ENCODE measurements at regions not wholly inside any gene's neighbourhood (a gene's known extent, or its start where the extent isn't known, plus 50 kb on each side); places are given as distances from the start of the nearest gene placed in this dataset.
"Not testable (repeated sequence)": the region's sequence is repeated elsewhere in the genome, so short reads cannot be mapped to it uniquely, and the experiment has no call there.

DNA sequence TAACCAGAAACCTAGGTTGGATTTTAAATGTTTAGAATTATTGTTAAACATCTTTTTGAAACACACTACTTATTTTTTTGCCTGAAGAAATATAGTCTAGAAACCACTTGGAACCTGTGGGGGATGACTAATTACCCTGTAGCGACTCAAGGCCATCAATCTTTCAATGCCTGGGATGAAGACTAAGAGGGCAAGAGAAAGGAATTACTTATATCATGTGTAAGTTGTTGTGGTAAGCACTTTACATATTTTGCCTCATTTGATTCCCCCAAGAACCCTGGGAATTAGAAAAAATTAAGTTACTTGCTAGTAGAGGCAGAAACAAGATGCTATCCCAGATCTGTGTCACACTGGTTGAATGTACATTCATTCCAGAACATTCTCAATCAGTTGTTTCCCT, 170.9 kb upstream of the GRIA3 start:
- DNase-seq, result no peak

DNA sequence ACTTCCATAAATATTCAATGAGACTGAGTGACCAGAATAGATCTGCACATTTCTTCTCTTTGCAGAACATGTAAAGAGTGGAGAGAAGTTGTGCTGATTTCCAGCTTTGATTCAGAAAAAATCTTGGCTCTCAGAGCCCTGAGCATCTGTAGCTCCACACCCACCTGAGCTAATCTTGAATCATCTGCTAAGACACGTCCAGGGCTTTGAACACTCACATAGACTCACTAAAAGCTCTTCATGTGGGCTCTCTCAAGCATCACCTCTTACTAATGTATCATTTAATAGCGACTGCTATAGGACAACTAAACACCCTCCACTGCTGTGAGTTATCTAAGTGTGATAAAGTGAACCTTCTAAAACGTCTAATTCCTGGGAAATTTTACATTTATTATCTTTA, 147.7 kb upstream of the GRIA3 start:
- no peak for DNase-seq

DNA sequence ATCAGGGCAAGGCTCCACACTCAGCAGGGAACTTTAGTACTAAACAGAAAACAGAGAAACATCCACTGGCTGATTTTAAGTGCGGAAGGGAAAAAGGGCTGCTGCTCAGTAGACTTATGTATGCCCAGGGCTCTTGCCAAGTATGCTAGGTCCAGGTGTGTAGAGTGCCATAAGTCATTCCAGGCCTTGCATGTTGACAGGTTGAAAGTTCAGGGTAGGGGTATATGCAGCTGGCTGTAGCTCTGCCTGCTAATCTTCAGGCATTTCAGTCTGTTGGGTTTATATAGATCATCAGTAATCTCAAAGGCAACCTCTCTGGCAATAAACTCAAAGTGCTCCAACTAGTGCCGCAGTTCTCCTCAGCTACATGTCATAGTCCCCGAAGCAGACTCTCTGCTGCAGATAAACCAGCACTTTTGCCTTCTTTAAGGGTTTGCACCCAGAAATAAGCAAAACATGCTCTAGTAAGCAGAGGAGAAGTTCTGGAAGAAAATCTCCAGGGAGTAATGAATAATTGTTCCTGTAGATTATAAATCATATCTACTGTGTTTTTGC, 134.9 kb upstream of the GRIA3 start:
- DNase-seq, result no peak

DNA sequence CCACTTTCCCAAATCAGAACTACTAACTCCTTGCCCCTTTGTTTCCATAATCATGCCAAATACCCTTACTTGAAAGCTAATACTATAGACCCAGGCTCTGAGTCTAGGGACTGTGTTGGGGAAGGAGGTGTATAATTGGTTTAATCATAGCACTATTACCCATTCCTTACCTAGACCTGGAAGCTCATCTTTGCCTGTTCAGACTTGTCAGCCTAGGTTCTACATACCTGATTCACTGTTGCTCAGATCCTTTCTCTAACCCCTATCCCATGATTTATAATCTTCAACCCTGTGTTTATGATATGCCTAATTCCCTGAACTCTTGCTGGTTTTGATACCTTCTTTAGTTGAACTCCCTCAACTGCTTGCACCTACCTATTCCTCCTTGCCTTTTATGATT, 123.1 kb upstream of the GRIA3 start:
- no peak for DNase-seq

DNA sequence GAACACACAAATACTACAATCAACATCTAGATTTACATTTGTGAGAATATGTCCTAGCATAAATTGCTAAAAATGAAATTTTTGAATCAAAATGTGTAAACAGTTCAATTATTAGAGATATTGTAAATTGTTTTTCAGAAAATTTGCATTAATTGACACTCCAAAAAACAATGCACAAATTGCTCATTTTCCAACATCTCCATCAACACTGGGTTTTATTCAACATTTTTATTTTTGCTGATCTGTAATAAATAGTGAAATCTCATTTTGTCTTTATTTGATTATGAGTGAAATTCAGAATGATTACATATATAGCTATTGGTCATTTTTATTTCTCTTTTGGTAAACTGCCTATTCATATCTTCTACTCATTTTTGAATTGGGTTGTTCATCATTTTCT, 120.0 kb upstream of the GRIA3 start:
- DNase-seq, result no peak

DNA sequence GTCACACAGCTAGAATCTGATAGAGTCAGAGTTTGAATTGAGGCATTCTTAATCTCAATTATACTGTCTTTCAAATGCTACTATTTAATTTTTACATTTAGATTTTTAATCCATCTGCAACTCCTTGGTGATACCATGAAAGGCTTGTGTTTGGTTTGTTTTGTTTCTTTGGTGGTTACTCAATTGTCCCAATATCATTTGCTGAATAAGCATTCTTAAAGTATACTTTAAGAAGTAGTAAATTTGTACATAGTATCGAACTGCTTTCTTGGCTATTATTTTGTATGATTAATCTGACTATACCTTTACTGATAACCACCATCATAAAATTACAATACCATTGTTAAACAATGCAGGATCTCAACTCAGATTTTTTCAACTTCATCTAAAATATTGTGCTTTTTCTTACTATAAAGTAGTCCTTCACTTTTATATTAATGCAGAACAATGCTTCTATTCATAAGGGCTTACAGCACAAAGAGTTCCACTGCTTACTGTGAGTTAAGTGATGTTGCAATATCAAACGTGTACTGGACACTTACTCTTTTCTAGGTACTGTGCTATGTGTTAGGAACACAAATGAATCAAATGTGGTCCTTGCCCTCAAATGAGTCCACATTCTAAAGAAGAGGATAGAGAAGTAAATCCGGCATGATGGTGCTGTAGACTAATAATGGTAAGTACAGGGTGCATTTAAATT, 111.2 kb upstream of the GRIA3 start:
- DNase-seq, result no peak

DNA sequence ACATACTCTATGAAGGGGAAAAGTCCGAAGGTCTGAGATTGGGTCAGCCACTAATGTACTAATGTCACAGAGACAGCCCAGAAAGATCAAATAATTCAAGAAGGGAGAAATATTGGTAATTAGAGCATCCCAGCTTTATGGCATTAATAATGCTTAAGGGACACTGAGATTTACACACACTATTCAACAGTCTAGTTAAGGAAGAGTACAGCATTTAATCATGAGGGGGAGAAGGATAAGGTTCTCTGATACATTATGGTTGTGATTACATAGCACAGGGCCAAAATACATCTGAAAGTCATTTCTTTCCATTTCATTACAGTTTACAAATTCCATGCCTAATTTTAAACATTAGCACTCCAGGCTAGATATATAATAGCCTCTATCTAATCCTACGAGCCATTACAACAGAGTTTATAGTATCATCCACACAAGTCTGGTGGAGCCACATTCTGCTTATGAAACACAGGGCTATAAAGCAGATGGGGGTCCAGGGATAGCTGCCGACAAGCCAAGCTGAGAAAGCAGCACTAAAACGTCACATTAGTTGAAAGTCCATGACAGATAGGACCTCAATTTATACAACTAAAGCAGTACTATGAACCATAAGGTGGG, 108.0 kb upstream of the GRIA3 start:
- no peak for DNase-seq

DNA sequence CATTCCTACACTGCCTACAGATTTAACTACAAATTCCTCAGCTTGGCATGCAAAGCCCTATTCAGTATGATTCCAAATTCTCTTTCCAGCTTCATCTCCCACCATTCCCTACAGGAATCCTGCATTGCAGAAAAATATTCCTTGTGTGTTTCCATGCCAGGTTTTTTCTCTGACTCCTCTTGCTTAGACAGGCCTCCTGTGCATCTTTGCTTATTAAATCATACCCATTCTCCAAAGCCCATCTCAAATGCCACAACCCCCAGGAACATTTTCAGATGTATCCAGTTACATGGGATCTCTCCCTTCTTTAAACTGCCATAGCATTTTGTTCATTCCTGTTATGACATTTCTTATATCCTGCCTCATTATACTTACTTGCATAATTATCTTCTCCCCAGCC, 106.4 kb upstream of the GRIA3 start:
- no peak for DNase-seq

DNA sequence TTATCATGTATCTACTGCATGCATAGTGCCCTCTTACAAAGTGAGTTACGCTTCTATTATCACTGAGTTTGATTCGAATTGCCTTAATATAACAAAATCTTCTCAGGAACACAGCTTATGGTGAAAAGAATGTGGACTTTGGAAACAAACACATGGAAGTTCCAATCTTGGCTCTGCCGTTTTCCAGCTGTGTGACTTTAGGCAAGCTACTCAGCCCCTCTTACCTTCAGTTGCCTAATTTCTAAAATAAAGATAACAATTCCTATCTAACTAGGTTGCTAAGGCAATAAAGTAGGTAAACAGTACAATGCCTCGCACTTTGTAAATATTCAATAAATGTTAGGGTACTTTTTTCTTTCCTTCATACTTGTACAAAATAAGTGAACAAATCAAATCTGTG, 104.0 kb upstream of the GRIA3 start:
- no peak for DNase-seq

DNA sequence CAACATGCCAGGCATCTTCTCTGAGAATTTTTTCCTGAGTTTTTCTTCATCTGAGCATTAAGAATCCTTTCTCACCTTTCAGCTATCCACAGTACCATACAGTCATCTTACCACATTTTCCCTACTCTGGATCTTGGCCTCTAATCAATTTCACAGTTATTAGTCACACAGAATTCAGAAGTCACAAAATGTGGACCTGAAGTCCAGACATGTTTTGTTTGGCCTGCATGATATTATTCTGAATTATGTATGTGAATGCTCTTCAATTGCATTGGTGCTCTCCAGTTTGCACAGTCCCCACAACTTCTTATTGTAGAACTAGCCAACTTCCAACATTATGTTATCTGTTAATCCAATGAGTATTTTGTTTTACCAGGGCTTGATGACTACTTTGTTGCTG, 102.3 kb upstream of the GRIA3 start:
- DNase-seq, result no peak

DNA sequence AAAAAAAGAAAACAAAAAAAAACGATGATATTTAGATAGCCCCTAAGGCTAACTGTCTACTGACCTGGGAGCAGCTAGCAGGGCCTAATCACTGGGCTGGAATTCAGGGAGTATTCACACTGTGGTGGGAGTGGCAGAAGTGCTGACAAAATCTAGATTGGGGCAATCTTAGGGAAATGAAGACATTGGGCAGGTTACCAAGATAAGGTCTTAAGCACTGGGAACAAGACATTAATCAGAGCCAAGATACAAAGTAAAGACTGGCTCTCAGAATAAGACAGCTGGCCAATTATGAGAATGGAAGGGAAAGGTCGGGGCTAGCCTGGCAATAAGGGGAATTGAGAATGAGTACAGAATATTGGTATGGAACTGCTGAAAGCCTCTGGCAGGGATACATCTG, 100.2 kb upstream of the GRIA3 start:
- DNase-seq, result no peak

DNA sequence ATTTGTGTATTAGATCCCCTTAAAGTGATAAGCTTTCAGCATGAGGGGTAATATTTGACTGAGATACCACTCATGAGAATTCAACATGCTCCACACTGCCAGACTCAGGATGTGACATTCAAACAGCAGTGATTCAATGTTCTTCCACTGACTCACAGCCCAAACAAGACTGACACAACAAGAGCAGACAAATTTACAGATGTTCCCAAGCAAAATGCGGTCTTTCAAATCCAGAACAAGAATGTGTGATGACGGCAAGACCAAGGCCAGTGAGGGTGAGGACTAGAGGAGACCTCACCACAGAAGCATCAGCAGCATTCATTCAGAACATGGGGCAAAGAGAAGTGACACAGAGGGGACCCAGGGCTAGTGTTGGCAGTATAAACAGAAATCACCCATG, 99.3 kb upstream of the GRIA3 start:
- no peak for DNase-seq

DNA sequence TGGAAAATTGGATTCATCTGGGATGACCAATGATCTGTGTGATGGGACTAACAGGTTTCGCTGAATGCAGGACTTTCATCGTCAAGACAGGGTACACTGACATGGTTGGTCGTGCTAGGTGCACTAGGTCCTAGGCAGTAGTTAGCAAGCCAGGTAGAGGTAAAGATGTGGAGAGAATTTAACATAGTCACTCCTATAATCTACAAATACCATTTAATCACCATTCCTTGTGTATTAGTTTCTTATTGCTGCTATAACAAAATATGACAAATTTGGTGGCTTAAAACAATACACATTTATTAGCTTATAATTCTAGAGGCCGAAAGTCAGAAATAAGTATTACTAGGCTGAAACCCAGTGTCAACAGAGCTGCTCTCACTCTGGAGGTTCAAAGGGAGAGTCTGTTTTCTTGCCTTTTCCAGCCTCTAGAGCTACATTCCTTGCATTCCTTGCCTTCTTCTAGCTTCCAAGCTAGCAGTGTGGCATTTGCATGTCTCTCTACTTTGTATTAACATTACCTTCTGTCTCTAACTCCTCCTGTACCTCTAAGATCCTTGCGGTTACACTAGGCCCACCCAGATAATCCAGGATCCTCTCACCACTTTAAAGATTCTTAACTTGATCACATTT, 98.7 kb upstream of the GRIA3 start:
- DNase-seq, result no peak

DNA sequence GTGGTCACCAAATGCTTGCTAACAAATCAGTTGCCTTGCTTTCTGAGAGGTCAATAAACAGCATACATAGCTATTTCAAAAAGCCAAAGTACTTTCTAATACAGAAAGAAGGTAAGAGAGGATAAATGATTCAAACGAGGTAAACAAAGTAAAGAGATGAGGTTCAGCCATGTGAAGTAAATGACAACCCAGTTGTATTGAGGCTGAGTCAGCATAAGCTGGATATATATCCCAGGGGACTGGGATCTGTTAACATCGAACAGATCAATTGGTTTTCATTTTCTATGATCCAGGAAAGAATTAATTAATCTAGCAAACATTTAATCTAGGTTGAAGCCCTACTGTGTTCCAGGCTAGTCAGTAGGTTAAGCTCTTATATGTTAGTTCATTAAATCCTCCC, 97.3 kb upstream of the GRIA3 start:
- DNase-seq, result no peak

DNA sequence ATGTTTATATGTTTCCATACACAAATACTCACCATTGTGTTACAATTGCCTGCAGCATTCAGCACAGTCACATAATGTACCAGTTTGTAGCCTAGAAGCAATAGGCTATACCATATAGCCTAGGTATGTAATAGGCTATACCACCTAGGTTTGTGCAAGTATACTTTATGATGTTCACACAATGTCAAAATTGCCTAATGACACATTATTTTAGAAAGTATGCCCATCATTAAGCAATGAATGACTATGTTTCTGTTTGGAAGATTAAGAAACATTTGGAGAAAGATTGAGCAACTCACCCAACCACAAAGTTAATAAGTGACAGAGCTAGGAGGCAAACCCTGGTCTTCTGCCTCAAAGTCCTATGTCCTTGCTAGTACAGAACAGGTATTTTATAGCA, 96.8 kb upstream of the GRIA3 start:
- DNase-seq, result no peak

DNA sequence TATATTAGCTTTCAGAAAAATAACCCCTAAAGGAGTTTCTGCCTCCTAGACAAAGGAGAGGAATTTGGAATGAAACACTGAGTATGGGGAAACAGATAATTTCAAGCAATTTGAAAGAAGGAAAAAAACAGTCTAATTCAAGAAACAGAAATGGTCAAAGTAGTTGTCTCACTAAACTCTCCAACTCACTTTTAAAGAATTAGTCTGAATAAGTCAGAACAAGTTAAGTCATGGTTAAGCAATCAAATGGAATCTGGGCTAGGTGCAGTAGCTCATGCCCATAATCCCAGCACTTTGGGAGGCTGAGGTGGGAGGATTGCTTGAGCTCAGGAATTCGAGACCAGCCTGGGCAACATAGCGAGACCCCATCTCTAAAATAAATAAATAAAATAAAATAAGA, 95.7 kb upstream of the GRIA3 start:
- DNase-seq, result no peak

DNA sequence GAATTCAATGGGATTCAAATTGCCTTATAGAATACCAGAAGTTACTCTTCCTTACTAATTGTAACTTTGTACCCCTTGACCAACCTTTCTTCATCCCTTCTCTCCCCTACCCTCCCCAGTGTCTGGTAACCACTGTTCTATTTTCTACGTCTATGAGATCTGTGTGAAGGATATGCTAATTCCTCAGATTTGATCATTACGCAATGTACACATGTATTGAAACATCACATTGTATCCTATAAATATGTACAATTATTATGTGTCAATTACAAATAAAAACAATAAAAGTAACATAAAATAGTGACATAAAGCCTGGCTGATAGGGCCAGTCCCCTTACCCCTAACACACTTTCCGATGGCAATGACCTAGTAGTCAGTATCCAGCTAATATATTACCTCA, 95.1 kb upstream of the GRIA3 start:
- DNase-seq, result no peak

DNA sequence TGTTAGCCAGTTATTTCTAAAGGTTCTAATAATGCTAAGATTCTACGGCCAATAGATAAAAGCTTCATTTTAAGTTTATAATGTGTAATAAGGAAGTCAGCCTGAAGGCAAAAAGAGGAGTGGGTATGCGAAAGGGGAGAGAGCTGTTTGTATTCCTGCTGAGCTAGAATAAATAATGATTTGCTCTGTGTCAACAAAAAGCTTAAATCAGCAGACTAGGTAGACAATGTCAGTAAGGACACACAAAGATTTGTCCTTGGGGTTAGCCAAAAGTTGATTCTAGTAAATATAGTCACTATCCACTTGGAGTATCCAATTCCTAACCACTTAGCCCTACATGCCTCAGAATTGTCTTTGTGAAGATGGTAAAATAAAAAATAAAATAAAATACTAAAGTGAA, 90.3 kb upstream of the GRIA3 start:
- no peak for DNase-seq

DNA sequence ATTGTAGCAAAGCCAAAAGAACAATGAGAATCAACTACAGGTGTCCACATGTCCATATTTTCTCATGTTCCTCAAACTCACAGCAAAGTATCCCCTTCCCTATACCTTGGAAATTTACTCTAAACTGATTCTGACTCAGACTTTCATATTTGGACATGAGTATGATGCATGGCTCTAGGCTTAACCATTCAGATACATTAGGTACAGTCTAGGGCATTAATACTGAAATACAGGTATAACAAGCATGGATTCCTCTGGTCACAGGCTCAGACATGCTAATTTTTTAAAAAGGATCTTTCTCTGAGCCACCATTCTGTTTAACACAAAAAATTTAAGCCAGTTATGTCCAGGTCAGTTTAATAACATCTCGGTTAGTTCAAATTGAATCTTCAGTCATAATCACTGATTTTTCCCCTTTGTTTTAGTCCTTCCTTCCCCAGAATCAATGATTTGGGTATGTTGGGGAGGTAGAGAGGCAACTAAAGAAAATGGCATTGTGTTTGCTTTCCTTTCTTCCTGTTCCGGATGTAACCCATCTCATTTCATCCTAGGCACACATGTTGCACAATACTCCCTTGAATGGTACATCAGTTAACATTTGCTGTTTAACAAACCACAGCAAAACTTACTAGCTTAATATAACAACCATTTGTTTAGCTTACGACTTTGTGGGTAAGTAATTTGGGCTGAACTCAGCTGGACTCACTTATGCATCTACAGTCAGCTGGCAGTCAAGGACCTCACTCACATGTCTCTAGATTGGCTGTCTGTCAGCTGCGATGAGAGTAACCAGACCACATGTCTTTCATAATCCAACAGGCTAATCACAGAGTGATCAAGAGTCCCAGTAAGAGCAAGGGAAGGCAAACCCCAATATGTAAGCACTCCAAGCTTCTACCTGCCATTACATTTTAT, 75.3 kb upstream of the GRIA3 start:
- no peak for DNase-seq

DNA sequence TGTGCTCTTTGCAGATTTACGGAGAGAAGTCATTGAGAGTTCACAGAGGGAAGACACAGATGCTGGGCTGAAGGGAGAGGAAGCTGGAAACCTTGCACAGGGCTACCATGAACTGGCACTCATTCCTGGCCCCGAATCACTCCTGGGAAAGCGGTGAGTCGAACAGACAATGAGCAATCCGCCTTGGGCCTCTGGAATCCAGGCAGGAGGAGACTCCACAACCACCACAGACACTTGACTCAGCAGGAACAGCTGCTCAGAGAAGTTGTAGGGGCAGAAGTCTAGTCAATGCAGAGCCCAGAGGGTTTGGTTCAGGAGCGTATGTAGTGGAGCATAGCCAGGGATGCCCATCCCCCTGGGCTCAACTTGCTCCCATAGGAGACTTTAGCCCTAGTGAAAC, 62.8 kb upstream of the GRIA3 start:
- no peak for DNase-seq

DNA sequence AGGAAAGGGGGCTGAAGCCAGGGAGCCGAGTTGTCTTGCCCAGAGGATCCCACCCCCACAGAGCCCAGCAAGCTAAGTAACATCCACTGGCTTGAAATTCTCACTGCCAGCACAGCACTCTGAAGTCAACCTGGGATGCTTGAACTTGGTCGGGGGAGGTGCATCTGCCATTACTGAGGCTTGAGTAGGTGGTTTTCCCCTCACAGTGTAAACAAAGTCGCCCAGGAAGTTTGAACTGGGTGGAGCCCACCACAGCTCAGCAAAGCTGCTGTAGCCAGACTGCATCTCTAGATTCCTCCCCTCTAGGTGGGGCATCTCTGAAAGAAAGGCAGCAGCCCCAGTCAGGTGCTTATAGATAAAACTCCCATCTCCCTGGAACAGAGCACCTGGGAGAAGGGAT, 54.3 kb upstream of the GRIA3 start:
- DNase-seq, result not testable (repeated sequence)
